Glutamatergic neuron (in vitro differentiated cells): ENCODE measurements at regions not wholly inside any gene's neighbourhood (a gene's known extent, or its start where the extent isn't known, plus 50 kb on each side); places are given as distances from the start of the nearest gene placed in this dataset.

Source experiments
- DNase-seq: peaks from one replicate; pipeline ENCODE4 v3.0.0; 2022
- H3K27ac Mint-ChIP-seq: one replicate; pipeline ENCODE4 v1.8.0; 2020; ENCODE audit warnings: mild to moderate bottlenecking, mixed read lengths, inconsistent platforms; ENCODE audit not compliant: unreplicated experiment
- H3K27me3 Mint-ChIP-seq: one replicate; pipeline ENCODE4 v1.8.0; 2020; ENCODE audit warnings: mild to moderate bottlenecking, moderate library complexity, mixed read lengths, inconsistent platforms; ENCODE audit not compliant: unreplicated experiment
- H3K36me3 Mint-ChIP-seq: one replicate; pipeline ENCODE4 v1.8.0; 2020; ENCODE audit warnings: mild to moderate bottlenecking, mixed read lengths, inconsistent platforms; ENCODE audit not compliant: unreplicated experiment
- H3K4me1 Mint-ChIP-seq: one replicate; pipeline ENCODE4 v1.8.0; 2020; ENCODE audit warnings: mild to moderate bottlenecking, low read depth, mixed read lengths, inconsistent platforms; ENCODE audit not compliant: unreplicated experiment
- H3K4me3 Mint-ChIP-seq: one replicate; pipeline ENCODE4 v1.8.0; 2020; ENCODE audit warnings: mild to moderate bottlenecking, mixed read lengths, inconsistent platforms; ENCODE audit not compliant: unreplicated experiment
- H3K9me3 Mint-ChIP-seq: one replicate; pipeline ENCODE4 v1.8.0; 2020; ENCODE audit warnings: mild to moderate bottlenecking, moderate library complexity, mixed read lengths, inconsistent platforms; ENCODE audit not compliant: unreplicated experiment
- TF ChIP-seq, protein P1 (sequence below): fragments of 200-600 bp; sonication (generic); IDR thresholded peaks from one replicate; pipeline ENCODE4 v1.5.0; 2021; ENCODE audit not compliant: partially characterized antibody, unreplicated experiment

DNA sequence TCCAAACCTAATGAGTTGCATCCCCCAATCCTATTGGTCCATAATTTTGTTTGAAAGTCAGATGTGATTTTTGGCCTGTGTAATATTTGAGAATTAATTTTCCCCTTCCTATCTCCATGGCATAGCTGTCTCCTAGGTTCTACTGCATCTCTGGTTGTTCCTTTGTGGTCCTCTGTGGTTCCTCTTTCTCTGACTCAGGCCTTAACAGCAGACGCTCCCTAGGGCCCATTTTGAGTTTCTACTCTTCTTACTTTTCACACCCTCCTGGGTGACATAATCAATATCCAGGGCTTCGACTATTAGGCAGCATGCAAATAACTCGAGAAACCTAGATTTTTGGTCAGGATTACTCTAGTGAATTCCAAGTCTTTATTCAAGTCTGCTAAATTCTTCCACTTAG is 160.7 kb downstream of the RFC3 start:
- Mint-ChIP-seq H3K9me3 (no peaks in the 10 kb centered on the region), H3K4me3 (no peak overlapping the region), H3K27ac (no peak overlapping the region), H3K27me3 (no peaks in the 10 kb centered on the region), H3K36me3 (no peaks in the 10 kb centered on the region), H3K4me1 (no peaks in the 10 kb centered on the region)
- TF ChIP-seq, protein P1, sequence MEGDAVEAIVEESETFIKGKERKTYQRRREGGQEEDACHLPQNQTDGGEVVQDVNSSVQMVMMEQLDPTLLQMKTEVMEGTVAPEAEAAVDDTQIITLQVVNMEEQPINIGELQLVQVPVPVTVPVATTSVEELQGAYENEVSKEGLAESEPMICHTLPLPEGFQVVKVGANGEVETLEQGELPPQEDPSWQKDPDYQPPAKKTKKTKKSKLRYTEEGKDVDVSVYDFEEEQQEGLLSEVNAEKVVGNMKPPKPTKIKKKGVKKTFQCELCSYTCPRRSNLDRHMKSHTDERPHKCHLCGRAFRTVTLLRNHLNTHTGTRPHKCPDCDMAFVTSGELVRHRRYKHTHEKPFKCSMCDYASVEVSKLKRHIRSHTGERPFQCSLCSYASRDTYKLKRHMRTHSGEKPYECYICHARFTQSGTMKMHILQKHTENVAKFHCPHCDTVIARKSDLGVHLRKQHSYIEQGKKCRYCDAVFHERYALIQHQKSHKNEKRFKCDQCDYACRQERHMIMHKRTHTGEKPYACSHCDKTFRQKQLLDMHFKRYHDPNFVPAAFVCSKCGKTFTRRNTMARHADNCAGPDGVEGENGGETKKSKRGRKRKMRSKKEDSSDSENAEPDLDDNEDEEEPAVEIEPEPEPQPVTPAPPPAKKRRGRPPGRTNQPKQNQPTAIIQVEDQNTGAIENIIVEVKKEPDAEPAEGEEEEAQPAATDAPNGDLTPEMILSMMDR = no peak
- no peak for DNase-seq

DNA sequence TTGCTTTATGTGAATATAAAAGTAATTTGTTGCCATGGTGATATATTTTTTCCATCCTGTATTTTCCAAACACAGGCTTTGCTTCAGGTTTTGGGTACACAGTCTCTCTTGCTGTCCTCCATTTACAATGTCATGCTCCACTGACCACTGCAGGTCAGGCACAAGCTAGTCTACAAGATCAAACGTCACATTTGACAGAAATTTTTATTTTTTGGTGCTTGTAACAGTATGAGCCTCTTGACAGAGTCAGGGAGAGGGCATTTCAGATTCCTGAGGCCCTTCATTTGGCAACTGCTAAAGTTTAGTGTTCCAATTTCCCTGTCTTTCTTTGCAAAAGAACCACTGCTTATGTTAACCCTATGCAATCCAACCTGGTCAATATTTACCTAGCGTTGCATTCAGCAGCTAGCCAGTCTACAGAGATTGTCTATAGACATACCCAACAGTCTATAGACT is 175.0 kb downstream of the RFC3 start:
- H3K4me1 Mint-ChIP-seq = no peaks in the 10 kb centered on the region
- DNase-seq = no peak
- no peak overlapping the region for H3K4me3 Mint-ChIP-seq
- H3K27me3 Mint-ChIP-seq = no peaks in the 10 kb centered on the region
- TF ChIP-seq, protein P1 = no peak
- H3K27ac Mint-ChIP-seq = no peak overlapping the region
- no peaks in the 10 kb centered on the region for H3K9me3 Mint-ChIP-seq
- no peaks in the 10 kb centered on the region for H3K36me3 Mint-ChIP-seq

DNA sequence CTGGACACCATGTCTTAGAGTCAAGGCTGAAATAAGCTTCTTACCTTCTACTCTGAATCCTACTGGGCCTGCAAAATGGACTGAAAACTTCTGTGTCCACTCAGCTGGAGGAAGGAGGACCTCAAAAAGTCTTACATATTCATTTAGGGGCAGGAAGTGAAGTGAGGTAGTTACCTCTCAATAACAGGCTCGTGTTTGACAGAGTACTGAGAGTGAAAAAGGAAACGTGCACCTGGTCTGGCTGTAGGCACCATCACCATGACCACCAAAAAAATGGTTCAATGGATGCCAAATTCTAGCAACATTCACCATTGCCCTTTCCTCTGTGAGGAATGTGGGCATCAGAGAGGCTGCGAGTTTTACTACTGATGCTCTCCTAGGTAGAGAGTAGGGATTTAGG is 176.2 kb downstream of the RFC3 start:
- H3K27ac Mint-ChIP-seq = no peak overlapping the region
- no peaks in the 10 kb centered on the region for H3K36me3 Mint-ChIP-seq

DNA sequence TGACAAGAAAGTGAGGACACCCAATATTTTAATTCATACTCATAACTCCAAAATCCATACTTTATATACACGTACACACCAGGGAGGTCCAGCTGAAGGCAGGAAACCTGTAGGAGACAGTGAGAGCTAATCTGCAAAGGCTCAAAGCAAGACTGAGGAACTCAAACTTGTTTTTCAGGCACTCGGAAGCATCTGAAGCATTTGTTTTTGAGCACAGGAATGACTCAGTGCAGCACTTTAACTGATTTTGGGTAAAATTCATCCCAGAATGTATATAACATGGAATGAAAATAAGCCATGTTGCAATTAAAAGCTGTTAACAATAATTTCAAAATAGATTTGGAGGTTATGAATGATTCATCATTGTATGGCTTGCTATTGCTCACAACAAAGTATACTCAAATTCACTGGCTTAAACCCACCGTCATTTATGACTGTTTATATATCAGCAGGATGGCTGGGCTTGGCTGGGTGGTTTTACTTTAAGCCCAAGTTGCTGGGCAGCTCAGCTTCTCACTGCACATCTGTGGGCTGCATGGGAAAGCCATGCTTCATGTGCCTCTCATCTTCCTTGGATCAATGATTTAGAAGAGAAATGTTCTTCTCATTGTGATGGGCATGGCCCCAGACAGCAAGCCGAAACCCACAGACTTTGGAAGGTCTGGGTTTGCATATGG is 177.0 kb downstream of the RFC3 start:
- Mint-ChIP-seq H3K4me1 (no peaks in the 10 kb centered on the region), H3K36me3 (no peaks in the 10 kb centered on the region), H3K27me3 (no peaks in the 10 kb centered on the region), H3K4me3 (no peak overlapping the region), H3K9me3 (no peaks in the 10 kb centered on the region), H3K27ac (no peak overlapping the region)
- TF ChIP-seq, protein P1 = no peak
- DNase-seq = no peak

More for the DNA sequence above, 176.2 kb downstream of the RFC3 start:
- Mint-ChIP-seq H3K4me3 (no peak overlapping the region), H3K27me3 (no peaks in the 10 kb centered on the region), H3K4me1 (no peaks in the 10 kb centered on the region), H3K9me3 (no peaks in the 10 kb centered on the region)
- no peak for DNase-seq
- TF ChIP-seq, protein P1 = no peak

DNA sequence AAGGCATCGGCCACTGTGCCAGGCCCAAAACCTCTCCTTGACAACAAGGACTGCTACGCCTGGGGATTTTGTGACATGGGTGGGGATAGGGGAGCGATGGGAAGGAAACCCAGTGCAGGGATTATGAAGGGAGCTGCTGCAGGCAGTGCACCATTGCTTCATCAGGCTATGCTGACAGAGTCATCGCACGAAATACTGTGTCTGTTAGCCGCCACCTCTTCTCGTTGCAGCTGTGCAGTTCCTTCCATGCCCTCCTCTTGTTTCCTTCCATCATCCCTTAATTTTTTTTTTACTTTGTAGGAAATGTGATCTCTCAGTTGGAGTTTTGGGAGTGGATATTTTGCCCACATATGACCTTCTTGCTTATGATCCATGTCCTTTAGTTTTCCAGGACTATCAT is 178.7 kb downstream of the RFC3 start:
- no peaks in the 10 kb centered on the region for H3K4me1 Mint-ChIP-seq
- no peak overlapping the region for H3K4me3 Mint-ChIP-seq
- H3K9me3 Mint-ChIP-seq = no peaks in the 10 kb centered on the region
- no peaks in the 10 kb centered on the region for H3K36me3 Mint-ChIP-seq
- no peak for DNase-seq
- TF ChIP-seq, protein P1 = no peak
- no peak overlapping the region for H3K27ac Mint-ChIP-seq
- no peaks in the 10 kb centered on the region for H3K27me3 Mint-ChIP-seq
